NCI-H1105 treated with DMSO at 0.1 percent for 48 hours (cell line): ENCODE measurements at regions not wholly inside any gene's neighbourhood (a gene's known extent, or its start where the extent isn't known, plus 50 kb on each side); places are given as distances from the start of the nearest gene placed in this dataset.

Experiments
- DNase-seq: peaks from one replicate; lab custom pipeline; 2025; lab: John Stamatoyannopoulos, UW

DNA sequence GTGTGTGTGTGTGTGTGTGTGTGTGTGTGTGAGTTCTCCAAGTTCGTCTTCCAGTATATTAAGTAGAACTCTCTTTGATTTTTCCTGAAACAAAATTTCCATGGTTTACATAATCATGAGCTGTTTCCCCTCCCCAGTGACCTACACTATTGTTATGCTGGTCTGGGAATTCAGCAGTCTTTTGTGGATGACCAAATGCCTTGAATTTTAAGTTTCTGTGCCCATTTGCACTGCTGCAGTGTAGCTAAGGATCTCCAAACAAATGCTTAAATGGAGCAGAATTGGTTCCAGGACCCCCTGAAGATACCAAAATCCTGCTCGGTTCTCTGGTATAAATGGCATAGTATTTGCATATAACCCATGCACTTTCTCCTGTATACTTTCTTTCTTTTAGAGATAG, 77.2 kb upstream of the SLC34A2 start:
- DNase-seq = no peak

DNA sequence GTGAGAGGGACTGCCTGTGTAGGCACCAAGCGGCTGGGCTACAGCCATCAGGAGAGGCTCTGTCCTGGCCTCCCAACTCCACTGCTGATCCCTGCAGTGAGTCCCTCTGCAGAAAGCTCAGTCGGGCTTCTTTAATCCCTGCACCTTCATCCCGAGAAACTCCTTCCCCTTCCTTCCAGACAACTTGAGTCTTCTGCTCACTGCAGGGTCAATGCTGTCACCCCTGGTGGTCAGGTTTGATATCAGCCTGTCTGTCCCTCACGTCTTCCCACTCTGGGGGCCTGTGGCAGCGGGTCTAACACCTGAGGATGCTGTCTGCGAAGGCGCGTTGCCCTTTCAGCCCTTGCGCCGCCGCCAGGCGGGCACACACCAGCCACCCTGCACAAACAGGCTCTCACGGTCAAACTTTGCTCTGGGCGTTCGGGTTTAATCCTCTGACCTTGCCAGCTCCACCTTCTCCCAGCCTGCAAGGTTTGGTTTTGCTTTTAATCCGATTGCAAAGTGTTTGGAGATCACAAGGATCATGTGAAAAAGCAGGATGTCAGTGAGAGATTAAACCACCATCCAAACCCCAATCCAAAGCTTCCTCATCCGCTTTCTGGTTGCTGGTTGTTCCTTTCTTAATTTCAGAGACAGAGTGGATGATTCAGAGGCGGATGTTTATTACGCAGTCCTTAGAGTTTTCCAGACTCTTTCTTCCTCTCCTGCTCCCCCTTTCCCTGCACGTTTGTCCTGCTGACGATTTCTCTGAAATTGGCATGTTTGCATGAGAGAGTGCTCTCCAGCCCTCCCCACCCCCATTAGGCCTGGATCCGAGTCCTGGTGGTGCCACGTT, 74.8 kb upstream of the SLC34A2 start:
- no peak for DNase-seq

DNA sequence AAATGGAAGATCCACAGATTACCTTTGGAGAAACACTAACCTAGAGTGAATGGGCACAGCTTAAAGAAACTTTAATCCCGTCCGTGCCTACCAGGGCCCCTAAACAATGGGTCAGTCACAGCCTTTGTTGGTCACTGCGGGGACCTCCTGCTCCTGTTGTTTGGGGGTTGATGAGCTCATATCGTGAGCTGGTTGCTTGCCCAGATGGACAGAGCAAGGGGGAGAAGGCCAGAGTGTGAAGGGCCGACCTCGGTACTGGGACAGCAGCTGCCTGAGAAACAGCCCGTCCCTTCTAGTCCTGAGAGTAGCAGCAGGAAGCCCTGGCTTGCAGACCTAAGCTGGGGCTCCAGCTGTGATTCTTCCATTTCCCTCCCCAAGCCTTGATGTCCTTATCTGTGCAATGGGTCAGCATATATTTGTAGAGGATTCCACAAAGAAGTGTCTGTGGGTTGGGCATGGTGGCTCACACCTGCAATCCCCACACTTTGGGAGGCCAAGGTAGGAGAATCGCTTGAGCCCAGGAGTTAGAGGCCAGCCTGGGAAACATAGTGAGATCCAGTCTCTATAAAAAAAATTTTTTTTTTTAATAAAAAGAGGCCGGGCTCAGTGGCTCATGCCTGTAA, 69.6 kb upstream of the SLC34A2 start:
- no peak for DNase-seq

DNA sequence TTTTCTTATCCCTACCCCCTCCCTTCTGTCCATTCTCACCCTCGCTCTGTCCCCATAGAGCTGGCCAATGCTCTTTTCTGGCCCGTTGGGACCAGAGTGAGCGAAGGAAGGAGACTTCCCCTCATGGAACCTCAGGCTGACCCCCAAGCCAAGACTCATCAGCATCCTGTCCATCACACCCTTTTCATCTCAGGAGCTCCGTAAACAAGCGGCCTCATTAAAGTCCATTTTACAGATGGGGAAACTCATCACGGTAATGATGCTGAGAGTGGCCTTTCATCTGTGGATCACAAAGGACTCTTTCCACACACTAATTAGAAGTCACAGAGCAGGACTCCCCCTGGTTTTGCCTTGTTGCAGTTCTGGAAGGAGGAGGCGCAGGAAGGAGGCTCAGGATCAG, 67.4 kb upstream of the SLC34A2 start:
- no peak for DNase-seq

DNA sequence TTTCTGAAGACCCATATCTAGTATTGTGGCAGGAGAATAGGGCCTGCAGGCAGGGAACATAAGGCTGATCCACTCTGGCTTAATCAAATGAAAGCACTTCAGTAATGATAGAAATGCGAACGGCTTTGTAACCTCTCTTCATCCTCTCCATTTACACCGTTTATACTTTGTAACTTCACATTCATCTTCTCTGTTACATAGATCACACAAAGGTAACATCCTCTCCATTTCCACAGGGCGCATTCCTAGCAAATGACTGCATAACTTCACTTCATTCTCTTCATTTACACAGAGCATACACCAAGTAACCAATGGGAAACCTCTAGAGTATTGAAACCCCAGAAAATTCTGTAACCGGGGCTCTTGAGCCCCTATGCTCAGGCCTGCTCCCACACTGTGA, 65.5 kb upstream of the SLC34A2 start:
- no peak for DNase-seq

DNA sequence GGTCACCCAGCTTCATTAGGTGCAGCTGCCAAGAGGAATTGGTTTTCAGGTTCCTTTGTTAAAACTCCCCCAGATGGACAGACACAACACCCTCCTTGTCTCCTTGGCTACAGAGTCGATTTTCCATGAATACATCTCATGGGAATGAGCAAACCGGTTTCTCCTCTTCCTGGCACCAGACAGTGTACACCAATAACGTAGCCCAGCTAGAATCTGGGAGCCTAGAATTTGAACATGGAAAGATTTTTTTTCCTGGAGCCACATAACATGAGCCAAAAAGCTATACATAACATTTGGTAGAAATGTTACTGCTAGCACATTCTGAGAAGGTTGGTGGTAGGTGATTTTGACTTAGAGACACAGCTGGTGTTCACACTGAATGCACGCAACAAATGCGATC, 62.9 kb upstream of the SLC34A2 start:
- DNase-seq = no peak
